Mammary epithelial cell (primary cell): ENCODE measurements at regions not wholly inside any gene's neighbourhood (a gene's known extent, or its start where the extent isn't known, plus 50 kb on each side); places are given as distances from the start of the nearest gene placed in this dataset.

Source experiments
- EZH2 ChIP-seq: IDR thresholded peaks from 2 replicates; pipeline ENCODE4 v1.6.1; 2012; ENCODE audit warnings: low read length, inconsistent platforms, borderline replicate concordance
- TF ChIP-seq, protein P1 (sequence below), 2 donors: IDR thresholded peaks in 1 of 2; conservative IDR thresholded peaks in 1 of 2; 2 replicates each; pipeline ENCODE4 v1.5.1; 2011 to 2012; ENCODE audit warnings: inconsistent platforms in 2 of 2, low read length in 2 of 2, mild to moderate bottlenecking in 2 of 2, control low read depth in 1 of 2, low read depth in 1 of 2; ENCODE audit not compliant: insufficient read depth in 1 of 2; ENCODE audit errors: extremely low read depth in 1 of 2

DNA sequence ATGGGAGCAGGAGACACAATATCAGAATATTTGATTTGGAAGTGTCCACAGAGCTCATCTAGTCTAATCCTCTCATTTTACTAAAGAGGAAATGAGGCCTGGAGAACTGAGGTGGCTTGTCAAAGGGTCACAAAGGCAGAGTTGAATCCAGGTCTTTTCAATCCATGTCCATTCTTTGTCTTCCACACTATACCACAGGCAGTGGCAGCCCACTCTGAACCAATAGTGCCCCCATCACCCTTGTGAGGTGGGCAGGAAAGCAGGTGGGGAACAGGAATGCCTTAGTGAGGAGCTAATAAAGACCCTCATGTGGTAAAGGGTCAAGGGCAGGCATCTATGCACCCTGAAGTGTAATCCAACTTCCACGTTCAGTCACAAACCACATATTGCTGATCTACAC is 134.8 kb upstream of the EGLN3 start:
- TF ChIP-seq, protein P1, sequence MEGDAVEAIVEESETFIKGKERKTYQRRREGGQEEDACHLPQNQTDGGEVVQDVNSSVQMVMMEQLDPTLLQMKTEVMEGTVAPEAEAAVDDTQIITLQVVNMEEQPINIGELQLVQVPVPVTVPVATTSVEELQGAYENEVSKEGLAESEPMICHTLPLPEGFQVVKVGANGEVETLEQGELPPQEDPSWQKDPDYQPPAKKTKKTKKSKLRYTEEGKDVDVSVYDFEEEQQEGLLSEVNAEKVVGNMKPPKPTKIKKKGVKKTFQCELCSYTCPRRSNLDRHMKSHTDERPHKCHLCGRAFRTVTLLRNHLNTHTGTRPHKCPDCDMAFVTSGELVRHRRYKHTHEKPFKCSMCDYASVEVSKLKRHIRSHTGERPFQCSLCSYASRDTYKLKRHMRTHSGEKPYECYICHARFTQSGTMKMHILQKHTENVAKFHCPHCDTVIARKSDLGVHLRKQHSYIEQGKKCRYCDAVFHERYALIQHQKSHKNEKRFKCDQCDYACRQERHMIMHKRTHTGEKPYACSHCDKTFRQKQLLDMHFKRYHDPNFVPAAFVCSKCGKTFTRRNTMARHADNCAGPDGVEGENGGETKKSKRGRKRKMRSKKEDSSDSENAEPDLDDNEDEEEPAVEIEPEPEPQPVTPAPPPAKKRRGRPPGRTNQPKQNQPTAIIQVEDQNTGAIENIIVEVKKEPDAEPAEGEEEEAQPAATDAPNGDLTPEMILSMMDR (conservative IDR thresholded peaks at IDR 0.05 in 1 of 2, IDR thresholded peaks at IDR 0.05 in 1 of 2; ENCODE audit: extremely low read depth in 1 of 2, insufficient read depth in 1 of 2, low read depth in 1 of 2, low read length in 2 of 2): no peak
- no peak for TF ChIP-seq EZH2
